ENCODE measurements at regions not wholly inside any gene's neighbourhood (a gene's known extent, or its start where the extent isn't known, plus 50 kb on each side); places are given as distances from the start of the nearest gene placed in this dataset.
"Not testable (repeated sequence)": the region's sequence is repeated elsewhere in the genome, so short reads cannot be mapped to it uniquely, and the experiment has no call there.

- H3K4me1 Mint-ChIP-seq; H3K27ac Mint-ChIP-seq; H3K27me3 Mint-ChIP-seq (ENCODE audit: low read depth); H3K36me3 Mint-ChIP-seq (ENCODE audit: low read depth); H3K9me3 Mint-ChIP-seq; H3K4me3 Mint-ChIP-seq: not testable (repeated sequence)
These were observed 203.2 kb downstream of the SNCAIP start for GRCh38 chr5:122515210-122515609.

- no peak overlapping the region for H3K4me3 Mint-ChIP-seq
- H3K9me3 Mint-ChIP-seq, result no peaks in the 10 kb centered on the region
- H3K36me3 Mint-ChIP-seq (ENCODE audit: low read depth), result no peaks in the 10 kb centered on the region
- H3K27me3 Mint-ChIP-seq (ENCODE audit: low read depth), result peaks cover 8% of the 10 kb centered on the region
- peaks cover 5% of the 10 kb centered on the region for H3K4me1 Mint-ChIP-seq
- peak; percentile 86 to 87 (median 87) for TF ChIP-seq CTCF (IDR thresholded peaks at IDR 0.05; ENCODE audit: unreplicated experiment in 3 of 3)
- no peak overlapping the region for H3K27ac Mint-ChIP-seq
These were observed 203.8 kb downstream of the SNCAIP start for GRCh38 chr5:122515709-122516431.

- Mint-ChIP-seq H3K36me3 (ENCODE audit: low read depth) (no peaks in the 10 kb centered on the region), H3K27ac (no peak overlapping the region)
These were observed 204.4 kb downstream of the SNCAIP start for GRCh38 chr5:122516432-122516743.

GRCh38 chr5:122517091-122517490, 205.1 kb downstream of the SNCAIP start:
- TF ChIP-seq CTCF (IDR thresholded peaks at IDR 0.05; ENCODE audit: unreplicated experiment in 3 of 3), result no peak
- Mint-ChIP-seq H3K4me3 (no peak overlapping the region), H3K36me3 (ENCODE audit: low read depth) (no peaks in the 10 kb centered on the region), H3K27me3 (ENCODE audit: low read depth) (peaks cover 8% of the 10 kb centered on the region), H3K9me3 (no peaks in the 10 kb centered on the region), H3K4me1 (peaks cover 5% of the 10 kb centered on the region), H3K27ac (no peak overlapping the region)

More at GRCh38 chr5:122516432-122516743, 204.4 kb downstream of the SNCAIP start:
- peak in 1 of 3 experiments; percentile 9 for TF ChIP-seq CTCF (IDR thresholded peaks at IDR 0.05; ENCODE audit: unreplicated experiment in 3 of 3)
- Mint-ChIP-seq H3K27me3 (ENCODE audit: low read depth) (peaks cover 8% of the 10 kb centered on the region), H3K9me3 (no peaks in the 10 kb centered on the region), H3K4me1 (peaks cover 5% of the 10 kb centered on the region), H3K4me3 (no peak overlapping the region)

GRCh38 chr5:122523776-122524175, 211.7 kb downstream of the SNCAIP start:
- Mint-ChIP-seq H3K27ac (no peak overlapping the region), H3K4me3 (no peak overlapping the region), H3K36me3 (ENCODE audit: low read depth) (no peaks in the 10 kb centered on the region), H3K9me3 (peaks cover 3% of the 10 kb centered on the region), H3K27me3 (ENCODE audit: low read depth) (peaks cover 8% of the 10 kb centered on the region), H3K4me1 (no peaks in the 10 kb centered on the region)
- TF ChIP-seq CTCF (IDR thresholded peaks at IDR 0.05; ENCODE audit: unreplicated experiment in 3 of 3), result no peak

GRCh38 chr5:122527547-122527946, 215.5 kb downstream of the SNCAIP start:
- no peak for TF ChIP-seq CTCF (IDR thresholded peaks at IDR 0.05; ENCODE audit: unreplicated experiment in 3 of 3)
- H3K9me3 Mint-ChIP-seq, result peaks cover 3% of the 10 kb centered on the region
- H3K36me3 Mint-ChIP-seq (ENCODE audit: low read depth), result no peaks in the 10 kb centered on the region
- no peak overlapping the region for H3K27ac Mint-ChIP-seq
- H3K4me3 Mint-ChIP-seq, result no peak overlapping the region
- H3K27me3 Mint-ChIP-seq (ENCODE audit: low read depth), result no peaks in the 10 kb centered on the region
- peaks cover 23% of the 10 kb centered on the region for H3K4me1 Mint-ChIP-seq
